UCSD-AML1 (cell line): ENCODE measurements at regions not wholly inside any gene's neighbourhood (a gene's known extent, or its start where the extent isn't known, plus 50 kb on each side); places are given as distances from the start of the nearest gene placed in this dataset.
"Not testable (repeated sequence)": the region's sequence is repeated elsewhere in the genome, so short reads cannot be mapped to it uniquely, and the experiment has no call there.

ENCODE experiments used
- DNase-seq: peaks from one replicate; lab custom pipeline; 2025; ENCODE audit not compliant: unreplicated experiment; lab: John Stamatoyannopoulos, UW

- no peak for DNase-seq
Observed at GRCh38 chr6:14386668-14387067, 269.1 kb downstream of the CD83 start.

- DNase-seq: no peak
Observed at GRCh38 chr6:14388371-14388770, 270.8 kb downstream of the CD83 start.

- not testable (repeated sequence) for DNase-seq
Observed at GRCh38 chr6:14389776-14390175, 272.2 kb downstream of the CD83 start.

GRCh38 chr6:14390805-14391204, 273.2 kb downstream of the CD83 start:
- DNase-seq: no peak

GRCh38 chr6:14393910-14394309, 276.3 kb downstream of the CD83 start:
- no peak for DNase-seq

GRCh38 chr6:14396392-14396791, 278.8 kb downstream of the CD83 start:
- no peak for DNase-seq

GRCh38 chr6:14396826-14397517, 279.4 kb downstream of the CD83 start:
- DNase-seq: no peak

- DNase-seq: no peak
Observed at GRCh38 chr6:14397518-14397901, 279.9 kb downstream of the CD83 start.

- no peak for DNase-seq
Observed at GRCh38 chr6:14398953-14399352, 281.4 kb downstream of the CD83 start.

- DNase-seq: no peak
Observed at GRCh38 chr6:14399635-14400034, 282.1 kb downstream of the CD83 start.

GRCh38 chr6:14401246-14401645, 283.7 kb downstream of the CD83 start:
- no peak for DNase-seq

GRCh38 chr6:14406614-14407331, 289.2 kb downstream of the CD83 start:
- no peak for DNase-seq

- DNase-seq: no peak
Observed at GRCh38 chr6:14408446-14408845, 290.9 kb downstream of the CD83 start.

GRCh38 chr6:14412026-14412425, 294.5 kb downstream of the CD83 start:
- DNase-seq: no peak

- no peak for DNase-seq
Observed at GRCh38 chr6:14415452-14415851, 297.9 kb downstream of the CD83 start.

- DNase-seq: no peak
Observed at GRCh38 chr6:14417377-14417776, 299.8 kb downstream of the CD83 start.

GRCh38 chr6:14419224-14419623, 301.7 kb downstream of the CD83 start:
- not testable (repeated sequence) for DNase-seq

GRCh38 chr6:14422061-14422460, 304.5 kb downstream of the CD83 start:
- DNase-seq: no peak

GRCh38 chr6:14422917-14423316, 305.3 kb downstream of the CD83 start:
- no peak for DNase-seq

- DNase-seq: no peak
Observed at GRCh38 chr6:14423330-14423729, 305.8 kb downstream of the CD83 start.

- no peak for DNase-seq
Observed at GRCh38 chr6:14423955-14424354, 306.4 kb downstream of the CD83 start.

GRCh38 chr6:14425805-14426204, 308.2 kb downstream of the CD83 start:
- DNase-seq: no peak

- no peak for DNase-seq
Observed at GRCh38 chr6:14426281-14426680, 308.7 kb downstream of the CD83 start.
